GM23338 (cell line): ENCODE measurements at regions not wholly inside any gene's neighbourhood (a gene's known extent, or its start where the extent isn't known, plus 50 kb on each side); places are given as distances from the start of the nearest gene placed in this dataset.

ENCODE experiments used
- ATAC-seq: fragments of 200-7000 bp; cut with Tn5 transposase; 3 replicates; pipeline ENCODE4 v1.9.1; 2020
- DNase-seq: peaks from one replicate; pipeline ENCODE4 v3.0.0-alpha.2; 2015; ENCODE audit warnings: low spot score
- H2AFZ ChIP-seq: fragments of 200-600 bp; sonication (generic); 2 replicates; pipeline ENCODE4 v1.8.0; 2016; ENCODE audit warnings: antibody characterized with exemption, mild to moderate bottlenecking, moderate library complexity
- H3F3A ChIP-seq: fragments of 200-600 bp; sonication (generic); replicated peaks from 2 replicates; pipeline ENCODE4 v1.8.0; 2017; ENCODE audit warnings: antibody characterized with exemption, mixed run types, low read depth
- H3K27ac ChIP-seq: fragments of 200-600 bp; sonication (generic); 2 replicates; pipeline ENCODE4 v1.6.1; 2016; ENCODE audit warnings: low read depth
- H3K27me3 ChIP-seq: fragments of 200-600 bp; sonication (generic); 2 replicates; pipeline ENCODE4 v1.8.0; 2016; ENCODE audit warnings: mild to moderate bottlenecking, mixed run types, moderate library complexity; ENCODE audit not compliant: insufficient read depth
- H3K36me3 ChIP-seq: fragments of 200-600 bp; sonication (generic); 2 replicates; pipeline ENCODE4 v1.8.0; 2016; ENCODE audit warnings: mild to moderate bottlenecking; ENCODE audit not compliant: insufficient read depth
- H3K4me1 ChIP-seq: fragments of 200-600 bp; sonication (generic); 2 replicates; pipeline ENCODE4 v1.8.0; 2016; ENCODE audit warnings: mild to moderate bottlenecking, moderate library complexity; ENCODE audit not compliant: insufficient read depth
- H3K4me2 ChIP-seq: fragments of 200-600 bp; sonication (generic); 2 replicates; pipeline ENCODE4 v1.7.1; 2017; ENCODE audit warnings: mixed run types
- H3K4me3 ChIP-seq: fragments of 200-600 bp; sonication (generic); 2 replicates; pipeline ENCODE4 v1.6.1; 2016; ENCODE audit warnings: mixed run types
- H3K79me2 ChIP-seq: fragments of 200-600 bp; sonication (generic); replicated peaks from 2 replicates; pipeline ENCODE4 v1.8.0; 2017; ENCODE audit warnings: mild to moderate bottlenecking; ENCODE audit not compliant: insufficient read depth
- H3K9me2 ChIP-seq: fragments of 200-600 bp; sonication (generic); 2 replicates; pipeline ENCODE4 v1.8.0; 2017; ENCODE audit not compliant: insufficient read depth
- H4K20me1 ChIP-seq: fragments of 200-600 bp; sonication (generic); replicated peaks from 2 replicates; pipeline ENCODE4 v1.8.0; 2017; ENCODE audit warnings: mild to moderate bottlenecking; ENCODE audit not compliant: insufficient read depth
- H3K27ac Mint-ChIP-seq: 2 replicates; pipeline ENCODE4 v1.8.0; 2020; ENCODE audit warnings: inconsistent platforms, mild to moderate bottlenecking, moderate library complexity, mixed read lengths
- H3K27me3 Mint-ChIP-seq: 3 replicates; pipeline ENCODE4 v1.8.0; 2022; ENCODE audit warnings: low read depth, mild to moderate bottlenecking, moderate library complexity, mixed read lengths, inconsistent platforms; ENCODE audit not compliant: insufficient read depth, poor library complexity
- H3K36me3 Mint-ChIP-seq: 3 replicates; pipeline ENCODE4 v1.8.0; 2021; ENCODE audit warnings: low read depth, mild to moderate bottlenecking, inconsistent platforms, moderate library complexity, mixed read lengths
- H3K4me1 Mint-ChIP-seq: 3 replicates; pipeline ENCODE4 v1.8.0; 2020; ENCODE audit warnings: mild to moderate bottlenecking, inconsistent platforms, mixed read lengths
- H3K4me3 Mint-ChIP-seq: 3 replicates; pipeline ENCODE4 v1.8.0; 2021; ENCODE audit warnings: moderate library complexity, mild to moderate bottlenecking, inconsistent platforms, mixed read lengths
- H3K9me3 Mint-ChIP-seq: 3 replicates; pipeline ENCODE4 v1.8.0; 2020; ENCODE audit warnings: moderate library complexity, mild to moderate bottlenecking, inconsistent platforms, mixed read lengths
- CREB1 ChIP-seq: fragments of 250-450 bp; sonication (Bioruptor Pico); IDR thresholded peaks from 2 replicates; pipeline ENCODE4 v1.5.0; 2020; ENCODE audit warnings: low read depth, mild to moderate bottlenecking, moderate library complexity
- ETS1 ChIP-seq: IDR thresholded peaks from 2 replicates; pipeline ENCODE4 v1.6.1; 2016; ENCODE audit warnings: antibody characterized with exemption
- EZH2phosphoT487 ChIP-seq: fragments of 200-600 bp; sonication (generic); IDR thresholded peaks from one replicate; pipeline ENCODE4 v1.8.1; 2018; ENCODE audit warnings: antibody characterized with exemption; ENCODE audit not compliant: unreplicated experiment
- NANOG ChIP-seq: IDR thresholded peaks from 2 replicates; pipeline ENCODE4 v1.6.1; 2016; ENCODE audit warnings: antibody characterized with exemption, borderline replicate concordance
- POLR2AphosphoS5 ChIP-seq: IDR thresholded peaks from 2 replicates; pipeline ENCODE4 v1.6.1; 2016; ENCODE audit warnings: antibody characterized with exemption, low read depth
- STAT1 ChIP-seq: IDR thresholded peaks from one replicate; pipeline ENCODE4 v1.6.1; 2016; ENCODE audit warnings: antibody characterized with exemption; ENCODE audit not compliant: unreplicated experiment
- ZNF114 ChIP-seq: fragments of 250-450 bp; sonication (Bioruptor Pico); IDR thresholded peaks from 2 replicates; pipeline ENCODE4 v1.5.0; 2020; ENCODE audit warnings: mild to moderate bottlenecking, moderate library complexity
- ZNF331 ChIP-seq: fragments of 250-450 bp; sonication (Bioruptor Pico); IDR thresholded peaks from 2 replicates; pipeline ENCODE4 v1.5.0; 2020; ENCODE audit warnings: low read depth, mild to moderate bottlenecking, moderate library complexity
- ZNF462 ChIP-seq: fragments of 250-450 bp; sonication (Bioruptor Pico); IDR thresholded peaks from 2 replicates; pipeline ENCODE4 v1.5.0; 2020; ENCODE audit warnings: mild to moderate bottlenecking, moderate library complexity

GRCh38 chr5:82341325-82341724 lies 63.2 kb upstream of the RPS23 start (continued):
- TF ChIP-seq ETS1 (no peak), CREB1 (CRISPR knock-in tag) (no peak), ZNF462 (no peak)

- DNase-seq (no peak), ATAC-seq (no peak)
- H3K27me3 ChIP-seq: no peaks in the 10 kb centered on the region
- no peaks in the 10 kb centered on the region for H3K79me2 ChIP-seq
- no peaks in the 10 kb centered on the region for H3K36me3 ChIP-seq
- H3K4me1 ChIP-seq: no peaks in the 10 kb centered on the region
- no peaks in the 10 kb centered on the region for H4K20me1 ChIP-seq
- no peak overlapping the region for H3K4me2 ChIP-seq
- Mint-ChIP-seq H3K4me1 (no peaks in the 10 kb centered on the region), H3K36me3 (no peaks in the 10 kb centered on the region), H3K9me3 (no peaks in the 10 kb centered on the region), H3K27ac (no peak overlapping the region), H3K27me3 (peaks cover 6% of the 10 kb centered on the region), H3K4me3 (no peak overlapping the region)
- H3F3A ChIP-seq: no peaks in the 10 kb centered on the region
- H3K4me3 ChIP-seq: no peak overlapping the region
- H3K27ac ChIP-seq: no peak overlapping the region
- no peak overlapping the region; the same call in 1 of the 2 replicates for H2AFZ ChIP-seq
- 0 out of 2 replicates have a peak, but pooled peaks cover 4% of the 10 kb centered on the region for H3K9me2 ChIP-seq
- no peak for TF ChIP-seq EZH2phosphoT487
- TF ChIP-seq ZNF462: no peak
- TF ChIP-seq ZNF331 (CRISPR knock-in tag): no peak
- TF ChIP-seq ZNF114 (CRISPR knock-in tag): no peak
- TF ChIP-seq NANOG: no peak
- no peak for TF ChIP-seq POLR2AphosphoS5
- TF ChIP-seq STAT1: no peak
Observed at GRCh38 chr5:82340799-82341198, 62.6 kb upstream of the RPS23 start.
